AG04450 (cell line): ENCODE measurements at regions not wholly inside any gene's neighbourhood (a gene's known extent, or its start where the extent isn't known, plus 50 kb on each side); places are given as distances from the start of the nearest gene placed in this dataset.

Source experiments
- CTCF ChIA-PET: fragments of 300-600, 350-600 bp; formaldehyde crosslinking; extraction: SDS; loops from one replicate; lab custom pipeline; 2022; ENCODE audit warnings: antibody characterized with exemption, inconsistent platforms; lab: Charles Lee
- POLR2A ChIA-PET: fragments of 350-600 bp; formaldehyde crosslinking; extraction: SDS; loops from one replicate; lab custom pipeline; 2021; ENCODE audit warnings: antibody characterized with exemption, inconsistent platforms; lab: Yijun Ruan, JAX
- DNase-seq: peaks from one replicate; pipeline ENCODE4 v3.0.0-alpha.2; 2011; ENCODE audit warnings: low read depth, low spot score
- H3K27ac ChIP-seq: one replicate; pipeline ENCODE4 v1.5.1; 2012; ENCODE audit warnings: low read depth, low read length, control low read depth
- H3K27me3 ChIP-seq: one replicate; pipeline ENCODE4 v1.6.0; 2012; ENCODE audit warnings: low read length; ENCODE audit not compliant: control insufficient read depth, insufficient read depth
- H3K4me3 ChIP-seq: 2 replicates; pipeline ENCODE4 v1.5.1; 2011; ENCODE audit warnings: mild to moderate bottlenecking, low read depth, low read length, control low read depth
- H3K9me3 ChIP-seq: 2 replicates; pipeline ENCODE4 v1.5.1; 2012; ENCODE audit warnings: low read length; ENCODE audit not compliant: control insufficient read depth, insufficient read depth
- CTCF ChIP-seq: IDR thresholded peaks from 2 replicates; pipeline ENCODE4 v1.5.1; 2011; ENCODE audit warnings: low read depth, low read length, control low read depth, inconsistent platforms

GRCh38 chr5:109246841-109247592 is 162.8 kb downstream of the PJA2 start:
- Histone ChIP-seq H3K27me3 (peaks cover 5% of the 10 kb centered on the region), H3K4me3 (no peak overlapping the region), H3K27ac (no peak overlapping the region), H3K9me3 (peaks cover 8% of the 10 kb centered on the region; the same call in 1 of the 2 replicates)
- no peak for DNase-seq
- no peak for TF ChIP-seq CTCF
- ChIA-PET CTCF (no interaction called here), POLR2A (no interaction called here)
